ENCODE measurements at regions not wholly inside any gene's neighbourhood (a gene's known extent, or its start where the extent isn't known, plus 50 kb on each side); places are given as distances from the start of the nearest gene placed in this dataset.

GRCh38 chr1:169024255-169024654 lies 82.2 kb upstream of the ATP1B1 start:
- ChIA-PET CTCF (no interaction called here), POLR2A (no interaction called here)
- H3K4me3 ChIP-seq (ENCODE audit: low read depth, low read length): no peak overlapping the region
- TF ChIP-seq, protein P1, sequence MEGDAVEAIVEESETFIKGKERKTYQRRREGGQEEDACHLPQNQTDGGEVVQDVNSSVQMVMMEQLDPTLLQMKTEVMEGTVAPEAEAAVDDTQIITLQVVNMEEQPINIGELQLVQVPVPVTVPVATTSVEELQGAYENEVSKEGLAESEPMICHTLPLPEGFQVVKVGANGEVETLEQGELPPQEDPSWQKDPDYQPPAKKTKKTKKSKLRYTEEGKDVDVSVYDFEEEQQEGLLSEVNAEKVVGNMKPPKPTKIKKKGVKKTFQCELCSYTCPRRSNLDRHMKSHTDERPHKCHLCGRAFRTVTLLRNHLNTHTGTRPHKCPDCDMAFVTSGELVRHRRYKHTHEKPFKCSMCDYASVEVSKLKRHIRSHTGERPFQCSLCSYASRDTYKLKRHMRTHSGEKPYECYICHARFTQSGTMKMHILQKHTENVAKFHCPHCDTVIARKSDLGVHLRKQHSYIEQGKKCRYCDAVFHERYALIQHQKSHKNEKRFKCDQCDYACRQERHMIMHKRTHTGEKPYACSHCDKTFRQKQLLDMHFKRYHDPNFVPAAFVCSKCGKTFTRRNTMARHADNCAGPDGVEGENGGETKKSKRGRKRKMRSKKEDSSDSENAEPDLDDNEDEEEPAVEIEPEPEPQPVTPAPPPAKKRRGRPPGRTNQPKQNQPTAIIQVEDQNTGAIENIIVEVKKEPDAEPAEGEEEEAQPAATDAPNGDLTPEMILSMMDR (IDR thresholded peaks at IDR 0.05; ENCODE audit: insufficient read depth, low read length, missing control alignments): no peak
- no peak for DNase-seq (ENCODE audit: low read depth, low spot score)

DNA sequence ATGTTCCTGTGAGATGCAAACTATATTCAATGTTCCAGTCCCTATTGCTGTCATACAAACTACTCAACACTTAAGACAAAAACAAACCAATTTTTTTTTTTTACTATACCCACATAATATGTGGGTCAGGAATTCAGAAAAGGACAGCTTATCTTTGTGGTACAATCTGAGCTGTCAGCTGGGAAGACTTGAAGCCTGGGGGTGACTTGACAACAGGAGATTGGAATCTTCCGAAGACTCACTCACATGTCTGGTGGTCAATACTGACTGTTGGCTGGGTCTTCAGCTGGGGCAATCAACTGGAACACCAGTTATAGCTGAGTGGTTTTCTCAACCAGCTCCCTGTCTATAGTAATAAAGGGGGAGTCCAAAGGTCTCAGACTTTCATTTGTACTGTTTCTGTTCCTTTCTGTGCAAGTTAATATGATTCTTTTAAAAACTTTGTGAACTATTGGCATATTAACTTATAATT lies 81.7 kb upstream of the ATP1B1 start:
- ChIA-PET CTCF (no interaction called here), POLR2A (no interaction called here)
- TF ChIP-seq, protein P1 (IDR thresholded peaks at IDR 0.05; ENCODE audit: insufficient read depth, low read length, missing control alignments): no peak
- DNase-seq (ENCODE audit: low read depth, low spot score): no peak
- no peak overlapping the region for H3K4me3 ChIP-seq (ENCODE audit: low read depth, low read length)

GRCh38 chr1:169025412-169025811 lies 81.1 kb upstream of the ATP1B1 start:
- POLR2A ChIA-PET: no interaction called here

GRCh38 chr1:169027607-169028320 lies 78.7 kb upstream of the ATP1B1 start:
- ChIA-PET CTCF (no interaction called here), POLR2A (no interaction called here)
- TF ChIP-seq, protein P1 (IDR thresholded peaks at IDR 0.05; ENCODE audit: insufficient read depth, low read length, missing control alignments): no peak
- no peak for DNase-seq (ENCODE audit: low read depth, low spot score)
- no peak overlapping the region for H3K4me3 ChIP-seq (ENCODE audit: low read depth, low read length)

More at GRCh38 chr1:169025412-169025811, 81.1 kb upstream of the ATP1B1 start:
- H3K4me3 ChIP-seq (ENCODE audit: low read depth, low read length): no peak overlapping the region
- TF ChIP-seq, protein P1 (IDR thresholded peaks at IDR 0.05; ENCODE audit: insufficient read depth, low read length, missing control alignments): no peak
- no peak for DNase-seq (ENCODE audit: low read depth, low spot score)
- CTCF ChIA-PET: no interaction called here

DNA sequence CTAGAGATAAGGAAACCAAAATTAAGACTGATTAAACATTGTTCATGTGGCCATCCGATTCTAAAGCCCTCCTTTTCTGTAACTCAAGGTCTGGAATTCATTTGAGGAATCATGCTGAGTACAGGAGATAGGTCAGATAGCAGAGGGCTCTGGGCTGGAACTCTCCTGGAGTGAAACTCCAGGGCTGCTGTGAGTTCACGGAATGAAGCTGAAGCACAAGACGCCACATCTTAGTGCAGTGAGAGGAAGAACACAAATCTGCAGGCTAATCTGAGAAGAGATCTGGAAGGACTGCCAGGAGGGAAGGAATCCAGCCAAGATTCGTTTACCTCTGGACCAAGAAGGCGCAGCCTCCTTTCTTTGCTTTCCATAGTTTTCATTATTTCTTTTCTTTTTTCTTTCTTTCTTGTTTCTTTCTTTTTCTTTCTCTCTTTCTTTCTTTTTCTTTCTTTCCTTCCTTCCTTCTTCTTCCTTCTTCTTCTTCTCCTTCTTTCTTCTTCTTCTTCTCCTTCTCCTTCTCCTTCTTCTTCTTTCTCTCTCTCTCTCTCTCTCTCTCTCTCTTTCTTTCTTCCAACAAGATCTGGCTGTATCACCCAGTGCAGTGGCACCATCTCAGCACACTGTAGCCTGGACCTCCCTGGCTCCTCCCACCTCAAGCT lies 74.8 kb upstream of the ATP1B1 start:
- ChIA-PET POLR2A (no interaction called here), CTCF (no interaction called here)
- H3K4me3 ChIP-seq (ENCODE audit: low read depth, low read length): no peak overlapping the region
- TF ChIP-seq, protein P1 (IDR thresholded peaks at IDR 0.05; ENCODE audit: insufficient read depth, low read length, missing control alignments): no peak
- DNase-seq (ENCODE audit: low read depth, low spot score): no peak

GRCh38 chr1:169041366-169041765 lies 65.1 kb upstream of the ATP1B1 start:
- DNase-seq (ENCODE audit: low read depth, low spot score): no peak
- CTCF ChIA-PET: no interaction called here
- TF ChIP-seq, protein P1 (IDR thresholded peaks at IDR 0.05; ENCODE audit: insufficient read depth, low read length, missing control alignments): no peak
- no peak overlapping the region for H3K4me3 ChIP-seq (ENCODE audit: low read depth, low read length)
- POLR2A ChIA-PET: no interaction called here

Data from AG04449 (cell line).